GM13976 (cell line): ENCODE measurements at regions not wholly inside any gene's neighbourhood (a gene's known extent, or its start where the extent isn't known, plus 50 kb on each side); places are given as distances from the start of the nearest gene placed in this dataset.

ENCODE experiments used
- DNase-seq: peaks from one replicate; pipeline ENCODE4 v3.0.0; 2012; ENCODE audit warnings: low spot score
- CTCF ChIP-seq: IDR thresholded peaks from 2 replicates; pipeline ENCODE4 v1.5.1; 2012; ENCODE audit warnings: borderline replicate concordance, mild to moderate bottlenecking; ENCODE audit not compliant: insufficient read depth; ENCODE audit errors: extremely low read depth, missing control alignments, control extremely low read depth
- in situ Hi-C: fragments of 300-500 bp; cut with MboI; formaldehyde crosslinking; loops from one replicate; pipeline ENCODE4 v1.12.0; 2022; ENCODE audit warnings: low sequenced_read_pairs, mixed read lengths, inconsistent platforms; ENCODE audit not compliant: unreplicated experiment

DNA sequence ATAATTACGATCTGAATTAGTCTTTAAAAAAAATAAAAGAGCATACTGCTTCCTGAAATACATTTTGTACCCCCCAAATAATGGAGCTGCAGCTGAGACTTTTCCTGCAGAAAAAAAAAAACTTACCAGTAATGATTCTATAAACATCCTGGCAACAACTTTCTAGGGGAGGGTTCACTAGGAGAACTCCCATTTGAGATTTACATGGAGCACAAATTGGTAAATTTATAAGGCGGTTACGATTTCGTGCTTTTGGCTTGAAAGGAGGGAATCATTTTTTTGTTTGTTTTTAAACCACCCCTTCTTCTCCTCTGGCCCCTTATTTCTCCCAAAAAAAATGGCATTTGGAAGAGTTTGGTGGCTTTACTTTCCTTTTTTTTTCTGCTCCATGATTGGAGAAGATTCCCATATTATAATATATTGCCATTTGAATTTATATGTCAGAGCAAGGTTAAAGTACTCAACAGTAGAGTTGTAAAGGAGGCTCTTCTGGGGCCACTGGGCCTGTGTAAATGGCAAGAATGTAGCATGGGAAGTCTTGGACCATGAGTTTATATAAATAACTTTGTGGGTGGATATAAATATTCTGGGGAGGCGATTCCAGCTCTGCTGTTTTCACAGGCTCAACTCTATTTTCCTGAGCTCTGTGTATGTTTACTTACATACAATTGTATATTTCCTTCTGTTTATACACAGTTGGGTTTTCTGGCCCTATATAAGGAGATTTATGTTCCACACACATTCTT lies 159.9 kb downstream of the CSNK1G3 start:
- in situ Hi-C loops = no loop called here
- DNase-seq = no peak
- no peak for TF ChIP-seq CTCF

- in situ Hi-C loops = no loop called here
- DNase-seq = peak; percentile 29
- TF ChIP-seq CTCF = peak; percentile 65
Observed at GRCh38 chr5:123671042-123671441, 159.1 kb downstream of the CSNK1G3 start.
